Endothelial cell of umbilical vein (primary cell): ENCODE measurements at regions not wholly inside any gene's neighbourhood (a gene's known extent, or its start where the extent isn't known, plus 50 kb on each side); places are given as distances from the start of the nearest gene placed in this dataset.

Source experiments
- CTCF ChIP-seq, 2 donors: IDR thresholded peaks; 1 replicate in 1 of 2; 2 replicates in 1 of 2; pipeline ENCODE4 v1.5.1; 2011; ENCODE audit warnings: low read length in 2 of 2, mild to moderate bottlenecking in 2 of 2, moderate library complexity in 2 of 2, control low read depth in 1 of 2, inconsistent platforms in 1 of 2, low read depth in 1 of 2; ENCODE audit not compliant: insufficient read depth in 1 of 2; ENCODE audit errors: extremely low read depth in 1 of 2
- EZH2 ChIP-seq: IDR thresholded peaks from 2 replicates; pipeline ENCODE4 v1.6.1; 2012; ENCODE audit warnings: borderline replicate concordance, low read depth, mild to moderate bottlenecking, moderate library complexity, low read length, inconsistent platforms; ENCODE audit not compliant: severe bottlenecking
- GATA2 ChIP-seq: IDR thresholded peaks from 2 replicates; pipeline ENCODE4 v1.7.0; 2011; ENCODE audit warnings: low read depth, mild to moderate bottlenecking, moderate library complexity, mixed read lengths, low read length; ENCODE audit not compliant: insufficient read length, insufficient read depth
- JUN ChIP-seq: IDR thresholded peaks from 2 replicates; pipeline ENCODE4 v1.6.1; 2011; ENCODE audit warnings: borderline replicate concordance, low read depth; ENCODE audit not compliant: insufficient read length, insufficient read depth
- MYC ChIP-seq: IDR thresholded peaks from one replicate; pipeline ENCODE4 v1.6.1; 2011; ENCODE audit warnings: mild to moderate bottlenecking, low read depth, low read length
- POLR2A ChIP-seq: IDR thresholded peaks from 2 replicates; pipeline ENCODE4 v1.6.1; 2012; ENCODE audit warnings: low read depth, mild to moderate bottlenecking, control low read depth, low read length
- POLR2AphosphoS5 ChIP-seq: IDR thresholded peaks from 2 replicates; pipeline ENCODE4 v1.6.1; 2012; ENCODE audit warnings: low read depth, mild to moderate bottlenecking, control low read depth, low read length, moderate library complexity; ENCODE audit not compliant: insufficient read depth

GRCh38 chr11:122170815-122171475, 54.9 kb upstream of the BLID start:
- TF ChIP-seq POLR2A = no peak
- no peak for TF ChIP-seq CTCF (IDR thresholded peaks at IDR 0.05; ENCODE audit: extremely low read depth in 1 of 2, insufficient read depth in 1 of 2, low read depth in 1 of 2, low read length in 2 of 2)
- no peak for TF ChIP-seq MYC
- TF ChIP-seq POLR2AphosphoS5 = no peak
- no peak for TF ChIP-seq GATA2
- TF ChIP-seq EZH2 = no peak
- no peak for TF ChIP-seq JUN
